ENCODE measurements at regions not wholly inside any gene's neighbourhood (a gene's known extent, or its start where the extent isn't known, plus 50 kb on each side); places are given as distances from the start of the nearest gene placed in this dataset.
"Not testable (repeated sequence)": the region's sequence is repeated elsewhere in the genome, so short reads cannot be mapped to it uniquely, and the experiment has no call there.

DNA sequence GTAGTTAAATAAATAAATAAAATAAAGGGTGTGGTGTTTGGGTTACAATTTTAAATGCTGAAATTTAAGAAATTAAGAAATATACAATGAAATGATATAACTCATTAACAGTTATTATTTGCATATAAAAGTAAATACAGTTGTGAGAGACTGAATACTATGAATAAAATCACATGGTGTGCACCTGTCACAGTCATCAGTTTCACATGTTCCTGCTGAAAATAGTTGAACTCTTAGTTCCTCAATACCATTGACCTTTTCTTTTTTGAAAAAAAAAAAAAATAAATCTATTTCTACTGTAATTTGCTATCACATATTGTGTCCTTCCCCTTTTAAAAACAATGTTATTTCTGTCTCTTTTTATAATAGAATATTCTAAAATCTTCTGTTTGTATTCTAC is 130.9 kb upstream of the CHD1 start:
- Histone ChIP-seq H3K27ac (no peak overlapping the region), H3K4me3 (no peak overlapping the region)

DNA sequence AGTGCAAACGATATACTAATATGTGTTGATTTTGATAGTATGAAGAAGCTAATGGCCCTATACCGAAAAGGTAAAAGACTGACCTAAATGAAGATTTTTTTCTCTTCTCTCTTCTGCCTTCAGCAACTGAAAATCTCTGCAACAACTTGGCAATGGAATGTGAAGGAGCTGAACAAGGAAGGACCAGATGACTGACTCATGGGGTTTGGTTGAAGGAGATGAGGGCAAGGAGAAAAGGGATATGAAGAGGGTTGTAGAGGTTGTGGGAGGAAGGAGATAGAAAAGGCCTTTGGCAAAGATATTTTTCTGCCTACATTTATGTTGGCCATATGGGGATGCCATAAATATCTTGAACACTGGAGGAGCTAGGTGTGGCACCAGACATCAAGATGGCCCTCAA is 129.7 kb upstream of the CHD1 start:
- Histone ChIP-seq H3K4me3 (no peak overlapping the region), H3K27ac (no peak overlapping the region)

DNA sequence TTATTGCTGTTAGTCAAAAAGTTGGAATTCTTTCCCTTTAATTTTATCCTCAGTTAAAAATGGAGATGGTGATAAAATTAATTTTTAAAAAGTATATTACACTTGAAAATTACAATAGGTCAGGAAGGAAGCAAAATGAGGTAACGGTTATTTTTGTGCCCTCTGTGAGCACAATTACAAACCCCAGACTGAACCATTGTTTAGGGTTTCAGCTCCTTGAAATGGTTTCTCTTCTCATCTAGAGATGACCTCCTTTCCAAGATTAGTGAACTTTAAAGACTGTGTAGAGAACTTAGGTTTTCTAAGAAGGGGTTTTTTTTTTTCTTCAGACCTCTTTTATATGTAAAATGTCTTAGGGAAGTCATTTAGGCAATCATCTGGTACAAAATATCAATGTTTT is 126.2 kb upstream of the CHD1 start:
- Histone ChIP-seq H3K4me3 (no peak overlapping the region), H3K27ac (no peak overlapping the region)

DNA sequence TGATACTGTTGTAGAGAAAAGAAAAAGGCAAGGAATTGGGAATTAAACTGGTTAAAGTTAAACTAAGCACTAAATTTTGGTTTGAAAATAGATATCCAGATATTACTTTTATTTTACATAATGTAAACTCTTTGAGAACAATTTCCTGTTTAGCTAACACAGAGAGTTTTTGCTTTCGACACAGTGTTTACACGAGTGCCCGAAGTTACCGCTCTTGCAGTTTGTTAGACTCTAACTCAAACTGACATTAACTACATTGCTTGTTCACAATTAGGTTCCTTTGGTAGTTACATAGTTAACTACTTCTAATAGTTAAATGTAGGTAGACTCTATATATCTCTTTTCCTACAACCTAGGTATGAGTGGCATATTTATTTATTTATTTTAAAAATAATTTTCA is 117.1 kb upstream of the CHD1 start:
- no peak overlapping the region for H3K4me3 ChIP-seq

DNA sequence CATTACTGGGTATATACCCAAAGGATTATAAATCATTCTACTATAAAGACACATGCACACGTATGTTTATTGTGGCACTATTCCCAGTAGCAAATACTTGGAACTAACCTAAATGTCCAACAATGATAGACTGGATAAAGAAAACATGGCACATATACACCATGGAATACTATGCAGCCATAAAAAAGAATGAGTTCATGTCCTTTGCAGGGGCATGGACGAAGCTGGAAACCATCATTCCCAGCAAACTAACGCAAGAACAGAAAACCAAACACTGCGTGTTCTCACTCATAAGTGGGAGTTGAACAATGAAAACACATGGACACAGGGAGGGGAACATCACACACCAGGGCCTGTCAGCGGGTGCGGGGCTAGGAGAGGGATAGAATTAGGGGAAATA is 114.5 kb upstream of the CHD1 start:
- not testable (repeated sequence) for H3K27ac ChIP-seq, H3K4me3 ChIP-seq

More for the DNA sequence above, 117.1 kb upstream of the CHD1 start:
- H3K27ac ChIP-seq, result no peak overlapping the region

DNA sequence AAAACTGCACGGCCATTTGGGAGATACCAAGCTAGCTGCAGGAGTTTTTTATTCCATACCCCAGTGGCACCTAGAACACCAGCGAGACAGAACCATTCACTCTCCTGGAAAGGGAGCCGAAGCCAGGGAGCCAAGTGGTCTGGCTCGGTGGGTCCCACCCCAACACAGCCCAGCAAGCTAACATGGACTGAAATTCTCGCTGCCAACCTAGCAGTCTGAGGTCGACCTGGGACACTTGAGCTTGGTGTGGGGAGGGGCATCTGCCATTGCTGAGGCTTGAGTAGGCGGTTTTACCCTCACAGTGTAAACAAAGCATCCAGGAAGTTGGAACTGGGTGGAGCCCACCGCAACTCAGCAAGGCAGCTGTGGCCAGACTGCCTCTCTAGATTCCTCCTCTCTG is 108.9 kb upstream of the CHD1 start:
- Histone ChIP-seq H3K4me3 (no peak overlapping the region), H3K27ac (peak overlapping the region in 4 of 21 experiments; percentile 9 to 66 (median 16))

DNA sequence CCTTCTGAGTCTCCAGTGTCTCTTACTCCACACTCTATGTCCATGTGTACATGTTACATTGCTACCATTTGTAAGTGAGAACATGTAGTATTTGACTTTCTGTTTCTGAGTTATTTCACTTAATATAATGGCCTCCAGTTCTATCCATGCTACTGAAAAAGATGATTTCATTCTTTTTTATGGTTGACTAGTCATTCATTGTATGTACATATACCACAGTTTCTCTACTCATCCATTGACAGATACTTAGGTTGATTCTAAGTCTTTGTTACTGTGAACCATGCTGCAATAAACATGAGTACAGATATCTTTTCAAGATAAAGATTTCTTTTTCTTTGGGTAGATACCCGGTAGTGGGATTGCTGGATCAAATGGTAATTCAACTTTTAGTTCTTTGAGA is 107.1 kb upstream of the CHD1 start:
- no peak overlapping the region for H3K27ac ChIP-seq
- no peak overlapping the region for H3K4me3 ChIP-seq

DNA sequence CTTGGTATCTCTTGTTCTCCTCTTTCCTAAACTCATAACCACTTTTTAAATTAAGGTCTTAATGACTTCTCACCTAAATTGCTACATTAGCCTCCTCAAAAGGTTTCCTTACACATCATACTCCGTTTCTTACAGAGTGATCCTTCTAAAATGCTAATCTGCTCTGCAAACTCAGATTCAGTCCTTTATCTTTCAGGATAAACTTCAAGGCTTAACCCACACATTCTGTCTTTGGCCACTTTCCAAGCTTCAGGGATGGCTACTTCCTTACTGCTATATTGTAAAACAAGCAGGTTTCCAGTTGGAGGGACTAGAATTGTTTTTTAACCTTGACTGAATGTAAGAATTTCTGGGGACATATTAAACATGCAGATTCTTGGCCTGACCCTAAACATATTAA is 105.5 kb upstream of the CHD1 start:
- H3K27ac ChIP-seq, result no peak overlapping the region

DNA sequence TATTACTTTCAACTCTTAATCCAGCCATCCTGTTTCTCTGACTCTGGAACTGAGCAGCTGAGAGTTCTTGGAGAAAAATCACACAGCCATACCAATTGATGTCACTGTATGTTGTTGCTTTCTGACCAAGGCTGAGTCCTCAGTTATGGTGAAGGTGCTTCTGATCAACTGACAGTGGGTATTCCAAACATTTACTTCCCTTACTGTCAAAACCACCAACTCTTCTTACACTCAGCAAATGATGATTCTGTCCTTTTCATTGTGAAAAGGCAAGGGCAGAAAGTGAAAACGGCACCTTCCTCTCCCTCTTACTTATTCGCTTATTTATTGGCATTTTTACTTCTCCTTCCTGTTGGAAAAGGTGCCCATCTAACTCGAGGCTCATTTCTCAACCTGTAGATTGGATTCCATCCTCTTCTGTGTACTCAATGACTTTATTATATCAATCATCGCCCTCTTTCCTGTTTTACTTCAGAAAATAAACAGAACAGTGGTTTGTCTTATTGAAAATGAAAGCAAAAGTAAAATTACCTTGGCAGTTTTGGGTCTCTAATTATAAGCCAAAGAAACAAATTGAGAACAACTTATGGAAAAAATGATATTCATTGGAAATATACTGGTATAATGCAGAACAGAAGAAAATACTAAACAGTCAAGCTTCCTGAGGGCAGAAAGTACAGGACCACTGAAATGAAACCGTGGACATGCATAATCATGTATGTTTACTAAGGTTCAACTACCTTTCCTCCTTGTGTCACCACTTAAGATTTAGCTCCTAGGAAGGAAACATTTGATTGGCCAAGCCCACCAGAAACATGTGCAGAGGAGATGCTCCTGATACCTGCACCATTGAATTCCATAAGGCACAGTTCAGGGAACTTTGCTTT is 104.5 kb upstream of the CHD1 start:
- Histone ChIP-seq H3K27ac (peak overlapping the region in 18 of 21 experiments; percentile 11 to 88 (median 53)), H3K4me3 (peak overlapping the region in 5 of 7 experiments; percentile 1 to 32 (median 7))

More for the DNA sequence above, 105.5 kb upstream of the CHD1 start:
- H3K4me3 ChIP-seq, result no peak overlapping the region

DNA sequence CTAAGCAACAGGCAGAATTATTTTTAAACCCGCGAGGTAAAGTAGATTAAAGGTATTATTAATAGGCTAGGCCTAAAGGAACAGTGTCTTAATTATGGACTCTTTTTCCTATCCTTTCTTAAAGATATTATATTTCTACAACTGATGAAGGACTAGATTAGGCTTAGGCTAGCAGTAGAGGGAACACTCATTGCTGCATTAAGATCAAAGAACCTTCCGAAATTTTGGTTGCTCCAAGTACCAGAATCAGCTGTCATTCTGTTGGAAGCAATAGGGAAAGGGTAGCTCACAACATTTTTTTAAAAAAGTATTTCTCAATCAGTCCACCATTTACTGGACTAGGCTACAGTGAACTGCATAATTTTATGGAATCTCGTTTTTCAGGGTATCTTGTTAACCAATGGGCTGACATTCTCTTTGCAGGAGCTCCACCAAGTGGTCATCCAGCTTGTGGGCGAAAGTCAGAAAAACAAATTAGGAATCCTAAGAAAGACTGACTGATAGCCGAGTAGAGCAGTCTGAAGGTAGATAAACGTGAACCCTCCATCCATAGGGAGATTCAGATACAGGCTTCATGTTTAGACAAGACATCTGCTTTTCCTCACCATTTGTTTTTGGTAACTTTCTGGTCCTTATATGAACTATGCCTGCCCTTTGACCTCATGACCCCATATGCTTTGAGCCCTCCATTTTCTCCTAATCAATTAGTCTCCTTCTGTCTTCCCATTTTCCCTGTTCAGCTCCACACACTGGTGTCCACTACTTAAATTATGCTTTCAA is 103.6 kb upstream of the CHD1 start:
- H3K4me3 ChIP-seq, result peak overlapping the region in 1 of 7 experiments; percentile 32
- peak overlapping the region in 15 of 21 experiments; percentile 16 to 88 (median 66) for H3K27ac ChIP-seq

DNA sequence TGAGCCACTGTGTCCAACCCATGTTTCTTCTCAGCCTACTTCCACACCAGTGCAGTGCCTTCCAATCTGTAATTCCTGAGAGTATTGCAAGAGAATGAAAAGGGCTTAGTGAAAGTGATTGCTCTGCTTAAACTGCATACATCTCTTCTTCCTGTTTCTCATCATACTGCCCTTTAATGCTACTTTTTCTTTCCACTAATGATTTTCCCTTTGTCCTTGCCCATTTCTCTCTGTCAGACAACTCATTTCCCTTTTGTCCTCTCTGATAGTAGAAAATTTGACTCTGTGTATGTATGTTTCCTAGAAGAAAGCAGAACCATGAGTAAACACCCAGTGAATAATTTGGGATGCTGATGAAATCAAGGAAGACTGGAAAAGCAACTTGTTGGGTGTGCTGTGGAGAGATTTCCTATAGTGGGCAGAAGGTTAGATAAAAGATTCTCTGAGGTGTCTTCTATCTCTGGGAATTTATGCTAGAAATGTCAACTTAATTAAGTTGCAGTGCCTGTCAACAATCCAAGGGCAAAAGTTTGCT is 102.2 kb upstream of the CHD1 start:
- Histone ChIP-seq H3K27ac (no peak overlapping the region), H3K4me3 (no peak overlapping the region)

DNA sequence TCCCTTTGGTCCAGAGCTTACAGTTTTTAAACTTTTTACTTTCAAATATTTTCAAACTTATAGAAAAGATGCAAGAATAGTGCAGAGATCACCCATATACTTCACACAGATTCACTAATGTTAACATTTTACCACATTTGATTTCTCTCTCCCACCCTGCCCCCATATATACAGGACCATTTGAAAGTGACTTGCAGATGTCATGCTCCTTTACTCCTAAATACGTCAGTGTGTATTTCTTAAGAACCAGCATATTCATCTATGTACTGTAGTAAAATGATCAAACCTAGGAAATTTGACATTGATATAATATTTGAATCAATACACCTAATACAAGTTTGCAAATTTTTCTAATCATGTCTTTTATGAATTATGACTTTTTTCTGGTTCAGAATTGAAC is 100.4 kb upstream of the CHD1 start:
- H3K4me3 ChIP-seq, result no peak overlapping the region
- no peak overlapping the region for H3K27ac ChIP-seq

DNA sequence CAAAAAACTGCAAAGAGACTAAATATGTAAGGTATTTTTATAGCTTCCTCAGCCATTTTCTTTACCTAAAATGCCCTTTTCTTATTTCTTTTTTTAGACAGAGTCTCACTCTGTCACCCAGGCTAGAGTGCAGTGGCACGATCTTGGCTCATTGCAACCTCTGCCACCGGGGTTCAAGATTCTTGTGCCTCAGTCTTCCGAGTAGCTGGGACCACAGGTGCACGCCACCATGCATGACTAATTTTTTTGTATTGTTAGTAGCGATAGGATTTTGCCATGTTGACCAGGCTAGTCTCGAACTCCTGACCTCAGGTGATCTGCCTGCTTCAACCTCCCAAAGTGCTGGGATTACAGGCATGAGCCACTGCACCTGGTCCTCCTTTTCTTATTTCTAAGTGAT is 99.4 kb upstream of the CHD1 start:
- H3K4me3 ChIP-seq, result not testable (repeated sequence)
- H3K27ac ChIP-seq, result peak overlapping the region in 2 of 21 experiments; percentile 3 to 61

DNA sequence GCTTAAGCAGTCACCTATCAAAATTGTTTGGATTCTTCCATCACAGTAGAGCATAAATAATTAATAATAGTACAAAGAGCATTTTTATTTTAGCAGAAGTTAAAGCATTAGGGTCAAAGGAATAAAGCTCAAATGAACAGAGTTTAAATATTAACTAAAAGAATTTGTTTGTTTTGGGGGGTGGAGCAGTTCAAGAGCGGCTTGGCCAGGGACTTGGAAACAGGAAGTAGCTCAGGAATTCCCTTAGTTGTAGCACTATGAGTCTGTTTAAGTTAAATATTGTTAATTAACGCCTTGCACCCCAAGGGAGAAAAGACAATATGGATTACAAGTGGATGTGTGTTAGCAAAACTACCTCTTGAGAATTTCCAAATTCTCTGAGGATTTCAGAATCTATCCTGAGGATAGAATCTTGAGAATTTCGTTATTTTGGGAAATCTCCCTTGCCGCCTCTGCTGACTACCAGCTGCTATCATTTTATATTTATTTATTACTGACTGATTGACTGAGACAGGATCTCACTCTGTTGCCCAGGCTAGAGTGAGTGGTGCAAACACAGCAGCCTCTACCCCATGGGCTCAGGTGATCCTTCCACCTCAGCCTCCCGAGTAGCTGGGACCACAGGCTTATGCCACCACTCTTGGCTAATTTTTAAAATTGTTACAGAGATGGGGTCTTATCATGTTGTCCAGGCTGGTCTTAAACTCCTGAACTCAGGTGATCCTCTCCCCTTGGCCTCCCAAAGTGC is 96.7 kb upstream of the CHD1 start:
- H3K27ac ChIP-seq, result peak overlapping the region in 3 of 21 experiments; percentile 3 to 61 (median 9)
- H3K4me3 ChIP-seq, result no peak overlapping the region

DNA sequence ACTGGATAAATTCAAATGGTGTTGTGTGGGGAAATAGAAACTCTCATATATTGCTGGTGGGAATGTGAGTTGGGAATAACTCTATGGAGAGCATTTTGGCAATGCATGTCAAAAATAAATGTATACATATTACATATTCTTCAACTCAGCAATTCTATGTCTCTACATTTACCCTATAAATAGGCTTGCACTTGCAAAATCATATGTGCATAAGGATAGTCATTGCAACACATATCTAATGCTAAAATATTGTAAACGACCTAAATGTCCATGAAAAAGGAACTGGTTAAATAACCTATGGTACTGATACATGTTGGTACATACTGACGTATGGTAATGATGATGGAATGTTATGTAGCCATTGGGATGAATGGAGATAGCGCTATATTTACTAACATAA is 94.5 kb upstream of the CHD1 start:
- H3K27ac ChIP-seq, result no peak overlapping the region
- H3K4me3 ChIP-seq, result no peak overlapping the region

DNA sequence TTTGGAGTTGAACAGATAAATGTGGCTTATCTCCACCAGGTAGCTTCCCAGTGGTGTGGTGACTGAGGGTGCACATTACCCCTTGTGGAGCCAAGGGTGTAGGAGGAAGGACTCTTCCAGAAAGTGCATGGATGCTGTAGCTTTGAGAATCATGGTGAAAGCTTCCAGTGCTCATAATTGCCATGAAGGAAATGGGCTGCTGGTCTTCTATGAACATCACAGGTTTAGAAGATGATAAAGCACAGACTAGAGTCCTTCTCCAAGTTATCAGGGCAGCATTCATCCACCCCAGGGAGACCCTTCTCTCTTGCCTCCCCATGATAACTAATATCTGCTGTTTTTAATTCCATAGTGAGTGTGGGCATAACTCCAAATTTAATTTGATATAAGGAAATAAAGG is 93.4 kb upstream of the CHD1 start:
- no peak overlapping the region for H3K27ac ChIP-seq
- H3K4me3 ChIP-seq, result no peak overlapping the region

DNA sequence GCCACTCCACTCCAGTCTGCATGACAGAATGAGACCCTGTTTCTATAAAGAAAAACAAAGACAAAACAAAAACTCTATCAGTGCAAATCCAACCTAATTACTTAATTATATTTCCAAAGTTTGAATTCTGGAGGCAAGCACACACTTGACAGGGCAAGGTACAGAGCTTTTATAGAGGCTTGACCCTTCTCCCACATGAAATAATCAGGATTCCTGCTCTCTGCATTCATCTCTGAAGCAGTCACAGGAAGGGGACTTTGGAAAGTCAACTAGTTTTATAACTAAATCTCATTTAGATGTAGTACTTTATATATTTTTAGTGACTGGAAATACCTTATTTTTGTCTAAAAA is 91.9 kb upstream of the CHD1 start:
- Histone ChIP-seq H3K4me3 (no peak overlapping the region), H3K27ac (peak overlapping the region in 1 of 21 experiments; percentile 2)

DNA sequence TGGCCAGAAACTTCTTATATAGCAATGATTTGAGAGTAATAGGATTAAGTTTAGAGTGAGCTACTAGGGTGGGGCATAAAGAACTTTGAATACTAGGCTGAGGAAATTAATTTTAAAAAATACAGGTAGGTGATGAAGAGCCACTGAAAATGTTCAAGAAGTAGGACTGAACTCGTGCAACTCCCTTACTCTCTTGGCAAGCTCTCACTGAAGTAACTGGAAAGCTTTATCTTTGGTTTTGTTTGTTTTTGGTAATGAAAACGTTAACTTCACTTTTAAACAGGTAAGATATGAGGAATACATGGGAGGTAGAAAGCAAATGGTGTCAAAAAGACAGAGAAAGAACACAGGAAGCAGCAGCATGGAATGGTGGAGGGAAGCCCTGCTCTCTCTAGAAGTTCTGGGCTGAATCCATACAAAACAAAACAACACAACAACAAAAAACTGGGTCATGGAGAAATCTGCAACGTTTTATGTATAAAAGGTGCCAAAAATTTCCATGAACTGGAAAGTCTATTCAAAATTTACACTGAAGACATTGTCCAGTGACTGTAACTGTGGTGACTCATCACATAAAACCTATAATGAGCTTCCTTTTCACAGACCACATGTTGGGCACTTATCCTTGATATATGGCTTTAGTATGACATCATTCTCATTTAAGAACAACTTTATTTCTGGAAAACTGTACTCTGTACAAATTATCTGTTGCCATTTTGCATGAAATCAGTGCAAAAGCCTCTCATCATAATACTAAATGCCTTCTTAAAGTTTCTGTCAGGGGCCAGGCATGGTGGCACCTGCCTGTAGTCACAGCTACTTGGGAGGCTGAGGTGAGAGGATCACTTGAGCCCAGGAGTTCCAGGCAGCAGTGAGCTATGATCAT is 91.2 kb upstream of the CHD1 start:
- H3K27ac ChIP-seq, result peak overlapping the region in 1 of 21 experiments; percentile 2
- H3K4me3 ChIP-seq, result no peak overlapping the region

DNA sequence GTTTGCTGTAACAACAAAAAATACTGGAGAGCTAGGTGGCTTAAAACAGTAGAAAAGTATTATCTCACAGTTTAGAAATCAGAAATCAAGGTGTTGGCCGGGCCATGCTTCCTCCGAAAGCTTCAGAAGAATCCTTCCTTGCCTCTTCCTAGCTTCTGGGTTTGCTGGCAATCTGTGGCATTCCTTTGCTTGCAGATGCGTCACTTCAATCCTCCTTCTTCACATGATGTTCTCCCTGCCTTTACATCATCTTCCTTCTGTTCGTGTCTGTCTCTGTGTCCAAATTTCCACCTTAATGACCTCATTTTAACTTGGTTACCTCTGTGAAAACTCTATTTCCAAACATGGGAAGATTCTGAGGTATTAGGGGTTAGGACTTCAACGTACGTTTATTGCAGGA is 90.4 kb upstream of the CHD1 start:
- H3K27ac ChIP-seq, result peak overlapping the region in 1 of 21 experiments; percentile 2
- H3K4me3 ChIP-seq, result no peak overlapping the region

Measured in skin epidermis (tissue), 12 donors.